NCI-H1105 treated with DMSO at 0.1 percent for 48 hours (cell line): ENCODE measurements at regions not wholly inside any gene's neighbourhood (a gene's known extent, or its start where the extent isn't known, plus 50 kb on each side); places are given as distances from the start of the nearest gene placed in this dataset.
"Not testable (repeated sequence)": the region's sequence is repeated elsewhere in the genome, so short reads cannot be mapped to it uniquely, and the experiment has no call there.

ENCODE experiments used
- DNase-seq: peaks from one replicate; lab custom pipeline; 2025; lab: John Stamatoyannopoulos, UW

DNA sequence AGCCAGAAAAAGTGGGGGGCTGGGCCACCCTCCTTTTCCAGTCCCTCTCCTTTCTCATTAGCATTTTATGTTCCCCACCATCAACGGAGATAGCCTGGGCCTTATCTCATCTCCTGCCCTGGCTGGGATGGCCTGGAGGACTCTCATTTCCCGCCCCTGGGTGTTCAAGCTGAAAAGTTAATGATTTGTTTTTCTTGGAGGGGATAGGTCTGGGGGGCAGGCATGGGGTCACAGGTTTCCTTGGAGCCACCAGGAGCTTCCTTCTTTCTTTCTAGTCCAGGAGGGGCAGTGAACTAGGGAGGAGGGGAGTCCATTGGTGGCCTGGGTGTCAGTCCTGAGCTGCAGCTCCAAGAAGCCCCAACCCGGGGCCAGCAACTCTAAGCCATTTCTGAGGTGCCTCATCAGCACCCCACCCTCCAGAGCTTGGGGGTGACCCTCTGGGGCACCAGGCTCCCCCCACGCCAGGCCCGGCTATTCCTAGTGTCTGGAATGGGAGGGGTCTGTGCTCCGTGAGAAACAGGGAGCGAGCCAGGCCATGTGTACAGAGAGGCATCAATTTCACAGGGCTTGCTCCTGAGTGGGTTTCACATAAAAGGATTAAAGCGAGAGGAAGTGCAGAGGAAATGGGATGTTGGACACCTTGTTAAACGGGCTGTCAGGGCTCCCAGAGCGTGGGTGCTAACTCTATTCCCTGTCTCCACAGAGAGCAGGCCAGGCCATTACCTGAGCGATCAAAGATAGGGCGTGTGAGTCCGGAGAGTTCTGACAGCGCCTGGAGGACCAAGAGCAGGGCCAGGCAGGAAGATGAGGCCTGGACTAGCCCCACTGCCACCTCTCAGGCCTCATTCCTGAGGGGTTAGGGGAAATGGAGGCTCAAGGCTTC is 90.6 kb upstream of the LHX1 start:
- no peak for DNase-seq

DNA sequence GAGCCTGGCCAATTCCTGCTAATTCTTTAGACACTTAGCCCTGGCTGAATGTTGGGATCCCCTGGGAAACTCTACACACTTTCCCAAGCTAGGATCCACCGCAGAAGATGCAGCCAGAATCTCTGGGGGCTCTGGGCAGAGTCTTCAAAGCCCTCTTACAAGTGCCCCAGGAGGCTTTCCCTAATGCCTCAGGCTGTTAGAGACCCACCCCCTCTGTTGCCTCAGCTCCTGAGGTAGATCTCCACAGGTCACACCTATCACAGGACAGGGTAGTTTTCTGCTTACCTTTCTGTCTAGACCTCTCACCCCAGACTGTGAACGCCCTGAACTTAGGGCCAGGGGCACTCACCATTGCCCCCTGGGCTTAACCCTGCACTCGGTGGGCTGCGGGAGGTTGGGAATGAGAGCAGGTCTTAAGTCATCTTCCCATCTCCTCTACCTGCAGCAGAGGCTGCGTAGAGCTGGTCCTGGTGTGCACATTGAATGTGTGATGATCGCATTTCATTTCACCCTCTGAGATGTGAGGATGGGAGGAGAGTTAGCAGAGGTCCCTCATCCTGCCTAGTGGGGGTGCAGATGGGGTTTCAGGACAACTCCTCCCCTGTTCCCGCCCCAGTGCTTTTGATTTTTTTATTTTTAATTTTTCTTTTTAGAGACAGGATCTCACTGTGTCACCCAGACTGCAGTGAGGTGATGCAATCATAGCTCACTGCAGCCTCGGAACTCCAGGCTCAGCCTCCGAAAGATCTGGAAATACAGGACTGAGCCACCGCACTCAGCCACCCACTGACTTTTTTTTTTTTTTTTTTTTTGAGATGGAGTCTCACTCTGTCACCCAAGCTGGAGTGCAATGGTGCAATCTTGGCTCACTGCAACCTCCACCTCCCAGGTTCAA is 89.0 kb upstream of the LHX1 start:
- no peak for DNase-seq

GRCh38 chr17:36849020-36849419 is 88.3 kb upstream of the LHX1 start:
- DNase-seq: not testable (repeated sequence)

GRCh38 chr17:36849871-36850348 is 87.4 kb upstream of the LHX1 start:
- no peak for DNase-seq

DNA sequence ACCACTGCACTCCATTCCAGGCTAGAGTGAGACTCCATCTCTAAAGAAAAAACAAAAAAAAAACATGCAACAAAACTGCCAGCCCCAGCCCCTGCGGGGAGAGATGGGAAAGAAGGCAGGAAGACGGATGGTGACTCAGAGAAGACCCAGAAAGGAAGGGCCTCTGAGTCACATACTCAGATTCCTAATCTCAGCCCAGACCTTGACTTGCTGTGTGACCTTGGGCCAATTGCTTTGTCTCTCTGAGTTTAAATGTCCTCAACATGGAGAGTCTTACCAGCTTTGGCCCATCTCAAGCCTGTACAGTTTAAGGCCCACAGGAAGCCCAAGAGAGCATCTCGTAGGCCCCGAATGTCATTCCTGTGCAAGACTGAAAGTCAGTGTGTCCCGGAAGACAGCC is 86.5 kb upstream of the LHX1 start:
- DNase-seq: no peak

DNA sequence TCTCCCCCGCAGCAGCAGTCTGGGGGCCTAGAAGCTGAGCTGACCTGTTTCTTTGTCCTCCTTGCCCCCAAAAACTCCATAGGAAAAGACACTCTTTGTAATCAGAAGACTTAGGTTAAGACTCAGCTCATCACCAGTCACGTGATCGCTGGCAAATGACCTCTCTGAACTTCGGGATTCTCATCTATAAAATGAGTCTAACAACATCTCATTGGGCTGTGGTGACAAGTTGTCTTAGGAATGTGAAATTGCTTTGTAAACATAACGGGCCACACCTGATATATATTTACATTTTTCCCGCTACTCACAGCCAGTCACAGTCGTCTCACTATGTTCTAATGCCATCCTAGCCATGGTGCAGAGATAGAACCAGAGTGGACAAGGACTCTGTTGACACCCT is 86.0 kb upstream of the LHX1 start:
- no peak for DNase-seq

DNA sequence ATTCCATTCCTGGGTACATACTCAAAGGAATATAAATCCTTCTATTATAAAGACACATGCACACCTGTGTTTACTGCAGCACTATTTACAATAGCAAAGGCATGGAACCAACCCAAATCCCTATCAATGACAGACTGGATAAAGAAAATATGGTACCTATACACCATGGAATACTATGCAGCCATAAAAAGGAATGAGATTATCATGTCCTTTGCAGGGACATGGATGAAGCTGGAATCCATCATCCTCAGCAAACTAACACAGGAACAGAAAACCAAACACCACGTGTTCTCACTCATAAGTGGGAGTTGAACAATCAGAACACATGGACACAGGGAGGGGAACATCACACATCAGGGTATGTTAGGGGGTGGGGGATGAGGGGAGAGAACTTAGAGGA is 84.8 kb upstream of the LHX1 start:
- DNase-seq: not testable (repeated sequence)

GRCh38 chr17:36854982-36855381 is 82.3 kb upstream of the LHX1 start:
- DNase-seq: no peak

DNA sequence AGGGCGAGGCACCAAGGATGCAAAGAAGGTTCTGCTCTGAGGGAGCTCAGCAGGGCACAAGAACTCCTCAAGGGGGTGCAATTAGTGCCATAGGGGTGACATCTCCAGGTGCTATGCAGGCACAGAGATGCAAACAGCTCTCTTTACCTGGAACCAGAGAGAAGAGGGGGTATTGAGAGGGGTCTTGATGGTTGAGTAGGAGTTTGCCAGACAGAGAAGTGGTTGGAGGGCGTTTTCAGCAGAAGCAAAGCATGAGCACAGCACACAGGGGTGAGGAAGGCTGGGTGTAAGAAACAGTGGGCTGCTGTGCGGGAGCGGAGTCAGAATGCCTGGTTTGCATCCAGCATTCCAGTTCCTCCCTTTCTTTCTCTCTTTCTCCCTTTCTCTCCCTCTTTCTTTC is 81.8 kb upstream of the LHX1 start:
- no peak for DNase-seq

DNA sequence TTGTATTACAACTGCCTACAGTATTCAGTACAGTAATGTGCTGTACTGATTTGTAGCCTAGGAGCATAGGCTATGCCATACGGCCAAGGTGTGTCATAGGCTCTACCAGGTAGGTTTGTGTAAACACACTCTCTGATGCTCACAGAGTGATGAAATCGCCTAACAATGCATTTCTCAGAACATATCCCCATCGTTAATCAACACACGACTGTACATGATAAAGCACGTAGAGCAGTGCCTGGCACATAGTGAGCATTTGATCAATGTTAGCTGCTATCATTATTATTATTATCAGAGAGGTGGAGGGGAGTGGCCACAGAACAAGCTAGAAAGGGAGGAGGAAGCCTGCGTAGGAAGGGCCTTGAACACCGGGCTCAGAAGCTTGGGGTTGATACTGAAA is 81.1 kb upstream of the LHX1 start:
- DNase-seq: no peak

DNA sequence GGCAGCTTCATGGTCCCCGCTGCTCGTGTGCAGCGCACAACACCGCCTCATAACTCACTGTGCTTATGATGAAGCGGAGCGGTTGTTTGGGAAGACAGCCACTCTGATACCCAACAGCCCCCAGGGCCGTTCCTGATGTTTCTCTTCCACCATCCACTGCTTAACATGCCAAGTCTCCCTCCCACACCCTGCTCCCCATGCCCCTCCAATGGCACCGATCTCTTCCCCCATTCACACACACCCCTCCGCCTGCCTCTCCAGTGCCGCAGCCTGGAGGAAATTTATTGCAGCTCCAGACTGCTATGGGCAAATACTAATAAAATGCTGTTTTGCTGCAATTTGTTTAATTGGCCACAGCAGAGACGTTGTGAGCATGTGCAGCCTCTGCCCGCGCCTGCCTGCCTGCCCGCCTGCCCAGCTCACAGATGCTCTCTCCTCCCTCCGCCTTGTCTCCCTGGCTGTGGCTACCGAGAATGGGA is 80.3 kb upstream of the LHX1 start:
- peak; percentile 25 for DNase-seq

- DNase-seq: no peak
Measured at GRCh38 chr17:36857698-36858097, 79.6 kb upstream of the LHX1 start.

DNA sequence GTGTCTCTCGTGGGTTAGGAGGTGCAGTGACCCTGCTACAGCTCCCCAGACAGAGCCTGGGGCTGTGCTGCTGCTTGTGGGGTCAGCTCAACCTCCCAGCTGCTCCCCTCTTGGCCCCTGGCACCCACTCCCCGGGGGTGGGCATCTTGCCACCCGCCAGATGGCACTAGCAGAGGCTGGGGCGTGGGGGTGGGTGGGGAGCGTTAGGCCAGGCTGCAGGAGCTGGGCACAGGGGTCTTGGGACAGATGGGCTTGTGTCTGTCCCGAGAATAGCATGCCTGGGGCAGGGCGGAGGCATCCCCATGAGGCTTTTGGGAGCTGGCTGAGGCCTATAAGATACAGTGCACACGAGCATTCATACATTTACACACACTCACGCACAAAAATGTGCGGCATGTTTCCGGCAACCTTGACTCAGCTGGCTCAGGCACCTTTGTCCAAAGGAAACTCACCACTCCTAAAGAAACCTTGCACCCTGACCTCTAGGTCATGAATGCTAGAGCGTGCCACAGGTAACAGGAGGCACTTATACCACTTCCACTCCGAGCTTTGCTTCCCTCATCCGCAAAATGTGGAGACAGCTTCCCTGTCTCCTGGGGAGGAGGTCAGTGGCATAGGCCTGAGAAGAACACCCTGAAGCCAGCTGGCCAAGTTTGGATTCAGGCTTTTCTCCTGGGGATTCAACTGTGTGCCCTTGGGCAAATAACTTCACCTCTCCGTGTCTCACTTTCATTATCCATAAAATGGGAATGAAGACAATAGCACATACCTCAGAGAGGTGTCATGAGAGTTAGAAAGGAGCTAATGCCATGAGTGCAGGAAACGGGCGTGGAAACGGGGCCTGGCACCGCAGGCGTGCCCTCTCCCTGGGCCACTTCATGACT is 78.9 kb upstream of the LHX1 start:
- no peak for DNase-seq

GRCh38 chr17:36859003-36859300 is 78.3 kb upstream of the LHX1 start:
- DNase-seq: no peak

DNA sequence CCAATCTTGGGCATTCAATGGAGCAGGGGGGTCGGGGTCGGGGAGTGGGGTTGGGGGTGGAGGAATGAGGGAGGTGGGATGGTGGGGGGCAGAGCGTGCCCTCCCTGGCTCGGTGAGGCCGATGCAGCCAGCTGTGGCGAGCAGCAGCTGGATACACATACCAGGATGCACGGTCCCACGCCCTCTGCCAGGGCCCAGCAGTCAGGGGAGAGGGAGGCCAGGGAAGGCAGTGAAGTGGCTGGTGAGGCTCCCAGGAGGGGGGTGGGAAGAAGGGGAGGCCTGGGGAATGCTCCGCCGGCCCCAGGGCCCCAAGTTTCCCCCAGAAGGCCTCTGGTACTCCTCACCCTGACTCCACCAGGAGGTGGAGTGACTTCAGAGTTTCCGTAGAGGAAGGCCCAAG is 77.6 kb upstream of the LHX1 start:
- no peak for DNase-seq

DNA sequence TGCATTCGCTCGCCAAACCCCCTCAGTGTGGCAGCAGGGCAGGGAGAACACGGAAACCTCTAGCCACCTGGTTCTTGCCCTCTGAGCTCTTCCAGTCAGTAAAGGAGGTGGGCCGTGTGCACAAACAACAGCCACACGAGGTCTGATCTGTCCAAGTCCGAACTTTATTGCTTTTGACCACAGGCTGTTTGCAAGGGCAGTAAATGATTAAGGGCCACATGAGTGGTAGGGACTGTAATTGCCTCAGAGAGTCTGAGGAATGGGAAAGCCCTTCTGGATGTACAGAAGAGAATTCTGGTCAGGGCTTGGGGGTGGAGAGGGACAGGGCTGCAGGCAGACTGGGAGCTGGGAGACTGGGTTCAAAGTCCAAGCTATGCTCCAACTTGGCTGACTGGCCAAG is 75.7 kb upstream of the LHX1 start:
- DNase-seq: no peak

- no peak for DNase-seq
Measured at GRCh38 chr17:36862116-36862920, 75.0 kb upstream of the LHX1 start.

- no peak for DNase-seq
Measured at GRCh38 chr17:36863131-36863530, 74.1 kb upstream of the LHX1 start.

DNA sequence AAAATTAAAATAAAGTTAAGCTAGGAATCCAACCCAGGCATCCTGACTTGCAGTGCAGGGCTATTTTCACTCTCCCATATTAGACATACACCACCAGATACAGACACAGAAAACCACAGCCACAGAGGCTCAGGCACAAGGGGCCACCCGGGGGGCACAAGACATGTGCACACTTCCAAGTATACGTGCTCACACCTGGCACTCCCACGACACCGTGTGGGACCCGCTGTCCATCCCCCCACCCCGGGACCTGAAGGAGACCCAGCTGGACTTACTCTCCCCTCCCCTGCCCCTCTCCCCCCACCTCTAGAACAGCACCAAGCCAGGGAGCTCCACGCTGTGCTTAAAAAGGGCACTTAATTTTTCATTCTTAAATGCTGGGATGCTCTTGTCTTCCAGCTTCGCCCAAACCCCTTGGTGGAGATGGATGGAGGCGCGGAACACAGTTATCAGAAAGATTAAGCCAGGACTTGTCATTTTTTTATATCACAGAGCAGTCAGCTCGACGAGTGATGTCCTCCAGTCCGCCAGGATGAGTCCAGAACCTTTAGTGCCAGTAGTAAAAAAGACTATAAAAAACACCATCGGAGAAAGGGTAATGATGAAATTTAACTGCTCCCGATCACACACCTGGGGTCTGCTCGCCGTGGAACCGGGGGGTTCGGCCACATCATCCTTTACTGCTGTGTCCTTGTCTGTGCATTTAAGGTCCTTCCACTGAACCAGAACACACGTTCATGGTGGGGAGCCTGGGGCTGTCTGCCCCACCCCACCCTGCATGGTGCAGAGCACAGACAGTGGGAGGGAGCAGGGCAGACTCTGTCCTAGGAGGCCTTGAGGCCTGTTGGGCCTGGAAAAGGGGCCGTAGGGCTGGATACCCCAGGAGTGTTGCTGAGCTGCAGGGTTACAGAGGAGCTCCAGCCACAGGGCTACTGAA is 73.3 kb upstream of the LHX1 start:
- DNase-seq: no peak

GRCh38 chr17:36864827-36865430 is 72.3 kb upstream of the LHX1 start:
- DNase-seq: no peak
